ENCODE measurements at regions not wholly inside any gene's neighbourhood (a gene's known extent, or its start where the extent isn't known, plus 50 kb on each side); places are given as distances from the start of the nearest gene placed in this dataset.

DNA sequence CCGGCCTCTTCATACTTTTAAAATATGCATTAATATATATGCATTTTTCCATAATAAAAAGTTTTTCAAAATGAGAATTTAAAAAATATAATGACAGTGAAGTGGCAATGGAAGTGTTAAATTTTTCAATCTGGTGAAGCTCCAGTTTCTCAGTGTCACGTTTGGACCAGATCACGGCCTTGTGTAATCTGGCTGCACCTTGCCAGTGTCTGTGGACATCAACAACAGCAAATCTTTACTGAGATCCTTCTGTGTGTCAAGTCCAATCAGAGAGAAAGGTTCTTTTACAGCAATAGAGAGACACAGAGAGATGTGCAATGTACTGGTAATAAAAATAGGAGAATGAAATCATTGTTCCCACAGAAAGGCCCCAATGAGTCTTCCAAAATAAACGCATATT, 49.8 kb upstream of the PAK1 start:
- Histone ChIP-seq H3K4ac (ENCODE audit: low read depth, low read length) (no peak overlapping the region), H3K9me3 (ENCODE audit: control insufficient read depth, insufficient read depth, low read length) (no peaks in the 10 kb centered on the region), H2BK5ac (ENCODE audit: low read depth, low read length, poor library complexity, severe bottlenecking) (no peak overlapping the region), H3K27me3 (ENCODE audit: control insufficient read depth, insufficient read depth, low read length) (no peaks in the 10 kb centered on the region), H3K79me1 (ENCODE audit: low read depth in 1 of 2, low read length in 2 of 2) (no peaks in the 10 kb centered on the region), H4K8ac (ENCODE audit: low read depth in 2 of 2, low read length in 2 of 2) (no peak overlapping the region), H2BK20ac (ENCODE audit: low read depth, low read length) (no peak overlapping the region), H2AK9ac (replicated peaks; ENCODE audit: low read depth, low read length, poor library complexity) (no peak overlapping the region), H2BK120ac (ENCODE audit: low read depth, low read length) (no peak overlapping the region), H3K4me1 (ENCODE audit: control insufficient read depth, insufficient read depth, low read length) (no peaks in the 10 kb centered on the region), H2AK5ac (ENCODE audit: low read depth, low read length) (no peak overlapping the region), H3K27ac (ENCODE audit: insufficient read depth, low read length) (no peak overlapping the region), H3K9ac (ENCODE audit: low read depth, low read length) (no peak overlapping the region), H3K36me3 (ENCODE audit: control insufficient read depth, insufficient read depth, low read length) (no peaks in the 10 kb centered on the region), H4K20me1 (ENCODE audit: insufficient read depth, low read length) (no peaks in the 10 kb centered on the region), H3K4me3 (ENCODE audit: insufficient read depth, low read depth, low read length) (no peak overlapping the region), H3K56ac (ENCODE audit: extremely low read depth, insufficient read depth, low read length) (no peak overlapping the region), H3K23ac (ENCODE audit: low read depth, low read length) (no peak overlapping the region), H4K91ac (ENCODE audit: insufficient read depth, low read depth, low read length) (no peak overlapping the region), H3K18ac (ENCODE audit: low read depth, low read length) (no peak overlapping the region), H4K5ac (ENCODE audit: low read depth, low read length) (no peak overlapping the region), H2AFZ (replicated peaks; ENCODE audit: low read length, poor library complexity) (no peak overlapping the region), H3K4me2 (ENCODE audit: low read depth, low read length) (no peak overlapping the region), H2BK15ac (ENCODE audit: low read depth, low read length) (no peak overlapping the region), H3K14ac (replicated peaks; ENCODE audit: low read depth, low read length) (no peak overlapping the region), H3K9me1 (ENCODE audit: insufficient read depth, low read length) (no peaks in the 10 kb centered on the region)
- DNase-seq (no peak), ATAC-seq (ENCODE audit: low read depth) (no peak)
- dilution Hi-C loops (cut with HindIII; ENCODE audit: low sequenced_read_pairs, unreplicated experiment), result no loop called here
- no TSS peak for BruUV-seq (replicated peaks)
- WGBS, 2 experiments (ENCODE audit: extremely low coverage in 2 of 2, insufficient read length in 1 of 2), result 0% methylated on average over 1 of the region's 4 CpGs; no CpG with 5 or more reads in 1 of the 2 experiments
- in situ Hi-C loops (cut with MboI; ENCODE audit: low sequenced_read_pairs), result no loop called here
- POLR2A ChIA-PET (ENCODE audit: unreplicated experiment), result interaction anchor here (0.6 kb wide), 1 partner anchor 31 kb away, joined by 3 read pairs; no protein-coding TSS in a partner anchor
- TF ChIP-seq RAD21 (IDR thresholded peaks at IDR 0.05; ENCODE audit: low read length) (no peak), SMC3 (IDR thresholded peaks at IDR 0.05; ENCODE audit: low read depth, low read length) (no peak), USF2 (IDR thresholded peaks at IDR 0.05; ENCODE audit: low read depth, low read length) (no peak), CHD1 (IDR thresholded peaks at IDR 0.05; ENCODE audit: low read depth, low read length) (no peak)
- TF ChIP-seq, protein P1, sequence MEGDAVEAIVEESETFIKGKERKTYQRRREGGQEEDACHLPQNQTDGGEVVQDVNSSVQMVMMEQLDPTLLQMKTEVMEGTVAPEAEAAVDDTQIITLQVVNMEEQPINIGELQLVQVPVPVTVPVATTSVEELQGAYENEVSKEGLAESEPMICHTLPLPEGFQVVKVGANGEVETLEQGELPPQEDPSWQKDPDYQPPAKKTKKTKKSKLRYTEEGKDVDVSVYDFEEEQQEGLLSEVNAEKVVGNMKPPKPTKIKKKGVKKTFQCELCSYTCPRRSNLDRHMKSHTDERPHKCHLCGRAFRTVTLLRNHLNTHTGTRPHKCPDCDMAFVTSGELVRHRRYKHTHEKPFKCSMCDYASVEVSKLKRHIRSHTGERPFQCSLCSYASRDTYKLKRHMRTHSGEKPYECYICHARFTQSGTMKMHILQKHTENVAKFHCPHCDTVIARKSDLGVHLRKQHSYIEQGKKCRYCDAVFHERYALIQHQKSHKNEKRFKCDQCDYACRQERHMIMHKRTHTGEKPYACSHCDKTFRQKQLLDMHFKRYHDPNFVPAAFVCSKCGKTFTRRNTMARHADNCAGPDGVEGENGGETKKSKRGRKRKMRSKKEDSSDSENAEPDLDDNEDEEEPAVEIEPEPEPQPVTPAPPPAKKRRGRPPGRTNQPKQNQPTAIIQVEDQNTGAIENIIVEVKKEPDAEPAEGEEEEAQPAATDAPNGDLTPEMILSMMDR (conservative IDR thresholded peaks at IDR 0.05; ENCODE audit: low read depth, low read length), result no peak
- intact Hi-C loops (cut with micrococcal nuclease), result no loop called here
- CTCF ChIA-PET, result no interaction called here
